HL-60 (cell line): ENCODE measurements at regions not wholly inside any gene's neighbourhood (a gene's known extent, or its start where the extent isn't known, plus 50 kb on each side); places are given as distances from the start of the nearest gene placed in this dataset.

Experiments used
- DNase-seq, 2 experiments: peaks; one replicate each; pipeline ENCODE4 v3.0.0-alpha.2; 2010 to 2020; ENCODE audit warnings: low read depth in 1 of 2, low spot score in 1 of 2
- H3K27ac ChIP-seq: fragments of 250-450 bp; sonication (Bioruptor Pico); replicated peaks from 2 replicates; pipeline ENCODE4 v1.5.1; 2020; ENCODE audit warnings: mild to moderate bottlenecking, moderate library complexity
- H3K27me3 ChIP-seq: fragments of 250-450 bp; sonication (Bioruptor Pico); 2 replicates; pipeline ENCODE4 v1.5.1; 2021; ENCODE audit warnings: mild to moderate bottlenecking, moderate library complexity; ENCODE audit not compliant: insufficient read depth, poor library complexity, severe bottlenecking
- H3K4me3 ChIP-seq: replicated peaks from 2 replicates; pipeline ENCODE4 v1.5.1; 2011; ENCODE audit warnings: mild to moderate bottlenecking, control low read depth, low read length; ENCODE audit not compliant: insufficient read depth
- GABPA ChIP-seq: IDR thresholded peaks from 2 replicates; pipeline ENCODE4 v1.6.1; 2012; ENCODE audit warnings: low read depth
- POLR2AphosphoS5 ChIP-seq: IDR thresholded peaks from 2 replicates; pipeline ENCODE4 v1.6.1; 2012; ENCODE audit warnings: low read depth
- REST ChIP-seq: IDR thresholded peaks from 2 replicates; pipeline ENCODE4 v1.6.1; 2012; ENCODE audit warnings: low read depth; ENCODE audit not compliant: insufficient replicate concordance
- SPI1 ChIP-seq: IDR thresholded peaks from 2 replicates; pipeline ENCODE4 v1.6.1; 2012; ENCODE audit warnings: low read depth, mild to moderate bottlenecking, borderline replicate concordance
- TF ChIP-seq, protein P1 (sequence below): IDR thresholded peaks from one replicate; pipeline ENCODE4 v1.5.1; 2011; ENCODE audit warnings: low read length, control low read depth, inconsistent platforms; ENCODE audit not compliant: insufficient read depth

DNA sequence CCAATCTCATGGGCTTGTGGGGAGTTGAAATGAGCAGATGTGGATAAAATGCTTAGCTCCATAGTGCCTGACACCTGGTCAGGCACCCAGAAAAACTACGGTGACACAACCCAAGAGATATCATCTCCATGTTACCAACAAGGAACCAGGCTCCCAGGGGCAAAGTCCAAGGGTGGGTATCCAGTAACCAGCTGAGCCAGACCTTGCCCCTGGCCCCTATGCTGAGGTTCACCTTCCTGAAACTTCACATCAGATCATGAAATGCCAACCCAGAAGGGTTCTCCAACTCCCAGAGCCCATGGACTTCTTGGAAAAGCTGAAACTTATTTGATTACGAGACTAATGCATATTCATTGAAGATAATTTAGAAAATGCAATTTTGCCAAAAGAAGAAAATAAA lies 141.8 kb upstream of the KCNG1 start:
- Histone ChIP-seq H3K27me3 (no peaks in the 10 kb centered on the region), H3K4me3 (no peak overlapping the region), H3K27ac (no peak overlapping the region)
- TF ChIP-seq, protein P1, sequence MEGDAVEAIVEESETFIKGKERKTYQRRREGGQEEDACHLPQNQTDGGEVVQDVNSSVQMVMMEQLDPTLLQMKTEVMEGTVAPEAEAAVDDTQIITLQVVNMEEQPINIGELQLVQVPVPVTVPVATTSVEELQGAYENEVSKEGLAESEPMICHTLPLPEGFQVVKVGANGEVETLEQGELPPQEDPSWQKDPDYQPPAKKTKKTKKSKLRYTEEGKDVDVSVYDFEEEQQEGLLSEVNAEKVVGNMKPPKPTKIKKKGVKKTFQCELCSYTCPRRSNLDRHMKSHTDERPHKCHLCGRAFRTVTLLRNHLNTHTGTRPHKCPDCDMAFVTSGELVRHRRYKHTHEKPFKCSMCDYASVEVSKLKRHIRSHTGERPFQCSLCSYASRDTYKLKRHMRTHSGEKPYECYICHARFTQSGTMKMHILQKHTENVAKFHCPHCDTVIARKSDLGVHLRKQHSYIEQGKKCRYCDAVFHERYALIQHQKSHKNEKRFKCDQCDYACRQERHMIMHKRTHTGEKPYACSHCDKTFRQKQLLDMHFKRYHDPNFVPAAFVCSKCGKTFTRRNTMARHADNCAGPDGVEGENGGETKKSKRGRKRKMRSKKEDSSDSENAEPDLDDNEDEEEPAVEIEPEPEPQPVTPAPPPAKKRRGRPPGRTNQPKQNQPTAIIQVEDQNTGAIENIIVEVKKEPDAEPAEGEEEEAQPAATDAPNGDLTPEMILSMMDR, result no peak
- TF ChIP-seq GABPA, result no peak
- no peak for TF ChIP-seq SPI1
- TF ChIP-seq REST, result no peak
- no peak for TF ChIP-seq POLR2AphosphoS5
- no peak for DNase-seq

DNA sequence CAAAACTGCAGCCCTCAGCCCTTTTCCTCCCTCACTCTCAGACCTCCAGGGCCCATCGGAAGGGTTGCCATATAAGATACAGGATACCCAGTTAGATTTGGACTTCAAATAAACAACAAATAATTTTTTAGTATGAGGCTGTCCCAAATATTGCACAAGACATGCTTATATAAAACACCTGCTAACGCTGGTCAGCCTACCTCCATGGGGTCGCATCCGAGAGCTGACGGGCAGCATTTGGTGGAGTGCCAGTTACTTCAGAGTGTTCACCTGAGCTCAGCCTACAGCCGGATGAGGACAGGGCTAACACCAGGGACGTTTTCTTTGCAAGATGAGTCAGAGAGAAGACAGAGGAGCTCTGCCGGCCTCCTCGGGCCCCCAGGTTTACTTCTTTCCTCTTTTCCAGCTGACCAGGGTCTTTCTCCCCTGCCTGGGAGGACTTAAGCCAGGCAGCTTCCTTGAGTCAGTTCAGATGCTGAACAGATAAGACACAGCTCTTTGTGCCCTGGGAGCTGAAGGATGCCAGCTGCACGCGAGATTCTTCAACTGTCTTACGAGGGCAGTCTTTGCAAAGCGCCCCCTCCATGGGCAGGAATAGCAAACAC lies 141.2 kb upstream of the KCNG1 start:
- no peak for TF ChIP-seq SPI1
- no peak for TF ChIP-seq POLR2AphosphoS5
- TF ChIP-seq GABPA, result no peak
- no peak for TF ChIP-seq REST
- H3K27ac ChIP-seq, result no peak overlapping the region
- no peak for DNase-seq
- no peaks in the 10 kb centered on the region for H3K27me3 ChIP-seq
- H3K4me3 ChIP-seq, result no peak overlapping the region

DNA sequence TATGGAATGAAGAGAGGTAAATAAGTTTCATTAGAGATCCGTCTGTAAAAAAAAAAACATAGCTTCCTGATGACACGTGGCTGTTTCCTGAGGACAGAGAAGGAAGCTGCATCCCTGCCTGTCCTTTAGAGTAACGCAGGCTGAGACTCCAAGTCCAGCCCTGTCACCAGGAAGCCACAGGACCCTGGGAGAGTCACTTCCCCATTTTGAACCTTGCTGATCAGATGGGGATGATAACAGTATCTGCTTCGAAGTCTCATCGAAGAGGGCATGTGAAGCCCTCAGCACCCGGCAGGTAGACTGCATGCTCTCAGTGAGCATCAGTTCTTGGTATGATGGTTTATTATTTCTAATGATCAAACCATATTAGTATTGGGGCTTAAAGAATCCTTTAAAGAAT lies 139.1 kb upstream of the KCNG1 start:
- no peaks in the 10 kb centered on the region for H3K27me3 ChIP-seq
- H3K27ac ChIP-seq, result no peak overlapping the region
- DNase-seq, result no peak
- TF ChIP-seq POLR2AphosphoS5, result no peak
- peak; percentile 79 for TF ChIP-seq SPI1
- H3K4me3 ChIP-seq, result no peak overlapping the region

- TF ChIP-seq GABPA (no peak), REST (no peak), POLR2AphosphoS5 (no peak), SPI1 (no peak)
- TF ChIP-seq, protein P1, result no peak
- Histone ChIP-seq H3K27me3 (no peaks in the 10 kb centered on the region), H3K27ac (no peak overlapping the region), H3K4me3 (no peak overlapping the region)
- no peak for DNase-seq
Observed at GRCh38 chr20:51160821-51161220, 137.9 kb upstream of the KCNG1 start.
